Fibroblast of peridontal ligament (primary cell): ENCODE measurements at regions not wholly inside any gene's neighbourhood (a gene's known extent, or its start where the extent isn't known, plus 50 kb on each side); places are given as distances from the start of the nearest gene placed in this dataset.
"Not testable (repeated sequence)": the region's sequence is repeated elsewhere in the genome, so short reads cannot be mapped to it uniquely, and the experiment has no call there.

ENCODE experiments used
- DNase-seq: peaks from one replicate; pipeline ENCODE4 v3.0.0-alpha.2; 2010; ENCODE audit errors: extremely low read depth

- DNase-seq, result no peak
Observed at GRCh38 chr7:11221984-11222383, 248.3 kb downstream of the PHF14 start.

- DNase-seq, result no peak
Observed at GRCh38 chr7:11224535-11224934, 250.9 kb downstream of the PHF14 start.

GRCh38 chr7:11228515-11228914 is 254.8 kb downstream of the PHF14 start:
- peak; percentile 67 for DNase-seq

- no peak for DNase-seq
Observed at GRCh38 chr7:11231190-11231589, 257.5 kb downstream of the PHF14 start.

DNA sequence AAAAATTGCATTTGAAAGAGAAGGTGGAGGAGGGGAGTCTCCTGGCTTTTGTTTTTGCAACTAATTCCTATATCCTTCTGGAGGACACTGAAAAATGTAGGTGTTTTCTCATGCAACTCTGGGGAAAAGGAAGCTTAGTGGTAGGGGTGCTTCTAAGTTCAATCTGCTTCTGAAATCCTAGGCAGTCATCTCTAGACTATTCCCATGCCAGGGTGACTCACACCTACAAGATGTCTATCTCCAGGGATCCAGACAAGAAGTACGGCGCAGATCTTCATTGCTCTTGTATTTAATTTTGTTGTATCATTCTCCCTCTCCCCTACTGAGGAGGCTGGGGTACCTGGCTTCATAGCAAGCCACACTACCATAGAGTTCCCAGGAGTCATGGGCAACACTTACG is 258.8 kb downstream of the PHF14 start:
- DNase-seq, result peak; percentile 18

GRCh38 chr7:11233871-11234270 is 260.2 kb downstream of the PHF14 start:
- DNase-seq, result no peak

DNA sequence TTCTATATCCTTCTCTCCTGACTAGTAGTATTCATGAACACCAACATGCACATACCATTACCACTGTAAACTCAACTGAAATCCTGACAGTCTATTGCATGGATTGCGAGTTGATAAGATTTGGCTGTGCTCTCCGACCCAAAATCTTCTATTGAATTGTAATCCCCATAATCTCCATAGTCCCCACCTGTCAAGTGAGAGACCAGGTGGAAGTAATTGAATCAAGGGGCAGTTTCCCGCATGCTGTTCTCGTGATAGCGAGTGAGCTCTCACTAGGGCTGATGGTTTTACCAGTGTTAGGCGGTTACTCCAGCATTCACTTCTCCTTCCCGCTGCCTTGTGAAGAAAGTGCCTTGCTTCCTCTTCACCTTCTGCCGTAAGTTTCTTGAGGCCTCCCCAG is 261.8 kb downstream of the PHF14 start:
- no peak for DNase-seq

DNA sequence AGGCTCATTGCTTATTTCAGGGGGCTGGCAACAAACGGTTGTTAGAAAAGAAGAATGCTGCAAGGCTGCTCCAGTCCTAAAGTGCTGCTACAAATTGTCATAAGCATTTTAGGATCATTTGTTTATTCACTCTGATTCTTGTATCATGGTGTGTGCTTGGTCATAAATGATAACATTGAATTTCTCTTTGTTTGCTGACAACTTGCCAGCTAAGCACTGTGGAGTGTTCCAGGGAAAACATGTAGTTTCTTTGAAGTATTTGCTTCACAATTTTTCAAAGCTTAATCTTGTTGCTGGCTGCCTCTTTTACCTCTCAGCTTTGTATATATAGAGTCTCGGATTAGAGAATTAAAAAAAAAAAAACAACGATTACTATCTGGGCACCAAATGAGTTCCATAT is 263.0 kb downstream of the PHF14 start:
- peak; percentile 17 for DNase-seq

DNA sequence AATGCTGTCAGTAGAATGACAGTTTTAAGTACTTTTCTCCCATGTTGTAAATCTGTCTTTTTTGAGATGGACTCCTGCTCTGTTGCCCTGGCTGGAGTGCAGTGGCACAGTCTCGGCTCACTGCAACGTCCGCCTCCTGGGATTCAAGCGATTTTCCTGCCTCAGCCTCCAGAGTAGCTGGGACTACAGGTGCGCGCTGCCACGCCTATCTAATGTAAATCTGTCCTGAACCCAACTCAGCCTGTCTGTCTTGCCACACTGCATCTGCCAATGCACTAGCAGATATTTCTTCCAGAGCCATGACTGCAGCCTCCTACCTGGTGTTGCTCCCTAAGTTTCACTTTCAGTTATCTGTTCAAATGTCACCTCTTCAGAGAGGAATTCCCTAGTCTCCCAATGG is 264.1 kb downstream of the PHF14 start:
- DNase-seq, result no peak

GRCh38 chr7:11239316-11239715 is 265.6 kb downstream of the PHF14 start:
- peak; percentile 68 for DNase-seq

DNA sequence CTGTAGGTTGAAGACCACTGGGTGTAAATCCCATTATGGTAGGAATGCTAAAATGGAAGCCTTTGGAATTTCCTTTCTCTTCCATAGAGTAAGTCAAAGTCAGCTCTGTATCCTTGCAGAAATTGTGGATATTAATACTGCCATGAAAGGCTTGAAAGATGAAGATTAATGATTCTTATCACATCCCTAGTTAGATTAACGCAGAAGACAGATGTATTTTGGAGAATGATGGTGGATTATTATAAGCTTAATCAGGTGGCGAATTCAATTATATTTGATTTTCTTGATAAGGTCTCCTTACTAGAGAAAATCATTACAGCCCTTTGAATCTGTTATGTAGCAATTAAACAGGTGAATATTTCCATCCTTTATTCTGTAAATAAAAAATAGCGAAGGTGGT is 270.1 kb downstream of the PHF14 start:
- no peak for DNase-seq

DNA sequence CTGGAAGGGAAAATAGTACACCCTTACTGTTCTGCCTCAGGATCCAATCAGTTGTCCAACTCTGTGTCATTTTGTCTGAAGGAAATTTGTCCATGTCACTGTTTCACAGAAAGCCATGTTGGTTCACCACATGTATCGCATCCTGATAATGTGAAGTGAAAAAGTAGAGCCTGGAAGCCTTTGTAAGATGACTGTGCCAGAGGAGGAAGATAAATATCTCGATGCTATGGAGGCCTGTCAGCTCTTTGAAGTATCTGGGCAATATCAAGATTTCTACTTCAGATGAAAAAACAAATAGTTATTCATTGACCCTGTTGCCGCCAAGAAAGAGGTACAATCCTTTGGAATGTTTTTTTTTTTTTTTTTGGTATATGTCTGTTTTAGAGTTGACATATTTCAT is 270.5 kb downstream of the PHF14 start:
- no peak for DNase-seq

DNA sequence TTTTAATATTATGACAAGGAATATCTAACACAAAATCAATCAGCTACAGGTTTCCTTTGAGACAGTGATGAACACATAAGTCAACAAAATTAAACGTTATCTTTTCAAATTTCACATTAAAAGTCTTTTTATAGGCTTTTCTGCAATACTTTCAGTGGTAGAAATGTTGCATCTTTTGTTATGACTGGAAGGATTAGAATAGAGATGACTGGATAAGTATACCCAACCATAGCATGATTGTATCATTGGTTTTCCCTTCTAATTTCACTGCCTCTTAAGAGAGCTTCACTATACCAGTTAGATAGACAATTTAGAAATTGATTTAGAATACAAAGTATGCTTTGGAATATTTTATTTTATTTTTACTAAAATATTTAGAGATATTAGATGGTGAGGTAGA is 273.9 kb downstream of the PHF14 start:
- no peak for DNase-seq

- no peak for DNase-seq
Observed at GRCh38 chr7:11251436-11251835, 277.8 kb downstream of the PHF14 start.

DNA sequence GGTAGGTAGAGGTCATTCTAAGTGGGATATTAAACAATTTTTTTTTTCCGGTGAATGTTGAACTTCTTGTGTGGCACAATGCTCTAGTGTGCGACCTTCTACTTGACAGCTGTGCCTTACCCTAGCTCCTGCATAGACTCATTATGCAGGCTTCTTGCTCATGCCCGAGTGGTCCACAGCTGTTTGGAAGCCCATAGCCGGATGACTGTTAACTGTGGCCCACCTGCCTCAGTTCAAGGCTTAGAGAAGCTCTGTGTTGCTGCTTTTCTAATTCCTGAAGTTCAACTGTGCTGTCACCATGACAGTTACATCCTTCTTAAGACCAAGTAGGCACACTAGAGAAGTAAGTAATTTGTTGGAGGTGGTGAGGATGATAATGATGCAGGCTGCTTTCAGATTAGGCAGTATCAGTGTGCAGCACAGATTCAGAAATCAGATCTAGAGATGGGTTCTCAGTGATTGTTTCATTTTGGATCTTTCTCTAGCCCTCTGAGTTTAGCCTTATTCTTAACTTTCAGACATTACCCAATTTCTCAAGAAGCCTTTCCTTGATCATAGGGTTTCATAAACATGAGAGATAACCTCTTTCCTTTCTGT is 278.4 kb downstream of the PHF14 start:
- no peak for DNase-seq

DNA sequence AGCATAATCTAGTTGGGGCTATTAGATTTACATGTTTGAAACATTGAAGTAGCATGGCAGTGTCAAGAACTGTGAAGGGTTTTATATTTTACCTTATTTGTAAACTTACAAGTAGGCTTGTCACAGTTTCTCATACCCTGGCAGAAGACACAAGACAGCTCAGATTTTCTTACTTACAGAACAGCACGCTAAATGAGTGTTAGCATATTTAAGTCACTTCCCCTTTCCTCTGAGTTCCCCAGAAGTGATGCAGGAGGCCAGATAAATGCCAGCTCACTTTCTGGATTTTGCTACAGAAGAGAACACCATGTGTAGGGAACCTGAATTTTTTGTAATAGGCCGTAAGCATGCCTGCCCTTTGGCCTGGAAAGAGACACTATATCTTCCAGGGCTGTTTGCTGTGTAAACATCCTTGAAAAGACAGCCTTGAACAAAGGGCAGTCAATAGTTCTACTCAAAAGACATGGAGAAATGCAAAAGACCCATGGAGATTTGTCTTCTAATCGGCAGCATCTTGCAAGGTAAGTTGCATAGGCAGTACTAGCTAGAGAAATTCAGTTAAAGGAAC is 279.1 kb downstream of the PHF14 start:
- no peak for DNase-seq

DNA sequence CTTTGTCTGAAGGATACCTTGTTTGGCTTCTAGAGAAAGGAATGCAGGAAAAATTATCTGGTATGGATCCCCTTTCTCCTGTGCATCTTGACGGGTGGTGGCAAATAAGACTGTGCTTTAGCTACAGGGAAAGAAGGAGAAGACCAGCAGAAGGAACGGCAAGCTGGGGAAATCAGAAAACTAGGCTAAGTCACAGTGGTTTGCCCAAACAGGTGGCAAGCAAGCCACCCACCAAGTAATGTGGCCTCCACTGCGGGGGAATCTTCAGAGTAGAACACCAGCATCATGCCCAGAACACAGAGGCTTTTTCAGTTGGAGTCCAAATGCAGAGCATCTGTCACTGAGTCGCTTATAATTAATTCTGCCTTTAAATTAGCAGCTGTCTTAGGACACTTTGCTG is 282.8 kb downstream of the PHF14 start:
- DNase-seq, result no peak

- DNase-seq, result no peak
Observed at GRCh38 chr7:11261470-11261869, 287.8 kb downstream of the PHF14 start.

DNA sequence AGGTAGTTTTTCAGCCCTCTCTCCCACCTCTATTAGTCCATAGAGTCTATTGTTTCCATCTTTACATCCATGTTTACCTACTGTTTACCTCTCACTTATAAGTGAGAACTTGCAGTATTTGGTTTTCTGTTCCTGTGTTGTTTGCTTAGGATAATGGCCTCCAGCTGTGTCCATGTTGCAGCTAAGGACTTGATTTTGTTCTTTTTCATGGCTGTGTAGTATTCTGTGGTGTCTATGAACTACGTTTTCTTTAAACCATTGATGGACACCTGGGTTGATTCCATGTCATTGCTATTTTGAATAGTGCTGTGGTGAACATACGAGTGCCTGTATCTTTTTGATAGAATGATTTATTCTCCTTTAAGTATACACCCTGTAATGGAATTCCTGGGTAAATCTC is 292.4 kb downstream of the PHF14 start:
- DNase-seq, result no peak

GRCh38 chr7:11272352-11272751 is 298.7 kb downstream of the PHF14 start:
- DNase-seq, result no peak

DNA sequence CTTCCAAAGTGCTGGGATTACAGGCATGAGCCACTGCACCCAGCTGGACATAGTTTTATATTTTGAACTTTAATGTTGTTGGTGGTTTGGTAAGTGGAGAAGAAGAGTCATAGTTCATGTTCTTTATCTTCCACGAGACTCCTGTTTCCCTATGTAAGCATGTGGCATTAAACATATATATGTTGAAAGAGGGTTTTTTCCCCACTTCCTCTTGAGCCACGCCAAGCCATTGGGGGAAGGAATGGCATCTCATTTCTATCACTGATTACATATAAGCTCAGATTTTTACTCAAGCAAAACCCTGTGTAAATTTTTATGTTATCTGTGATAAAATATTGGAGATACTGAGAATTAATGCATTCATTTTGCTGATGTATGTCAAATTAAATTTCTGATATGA is 300.4 kb downstream of the PHF14 start:
- no peak for DNase-seq

DNA sequence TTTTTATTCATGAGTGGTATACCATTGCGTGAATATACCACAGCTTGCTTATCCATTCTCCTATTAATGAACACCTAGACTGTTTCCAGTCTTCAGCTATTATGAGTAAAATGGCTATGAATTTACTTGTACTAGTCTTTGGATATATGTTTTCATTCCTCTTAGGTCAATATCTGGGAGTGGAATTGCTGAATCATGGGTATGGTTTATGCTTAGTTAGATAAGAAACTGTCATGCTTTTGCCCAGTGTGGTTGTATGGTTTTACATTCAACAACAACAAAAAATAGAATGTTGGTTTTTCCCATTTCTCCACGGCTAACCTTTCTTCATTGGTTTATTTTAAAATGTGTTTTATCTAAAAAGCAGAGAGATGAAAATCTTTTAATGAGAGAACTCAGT is 308.3 kb downstream of the PHF14 start:
- peak; percentile 2 for DNase-seq

GRCh38 chr7:11283584-11283983 is 309.9 kb downstream of the PHF14 start:
- not testable (repeated sequence) for DNase-seq

GRCh38 chr7:11290863-11291262 is 317.2 kb downstream of the PHF14 start:
- no peak for DNase-seq
